Activated naive CD4-positive, alpha-beta T cell (primary cell): ENCODE measurements at regions not wholly inside any gene's neighbourhood (a gene's known extent, or its start where the extent isn't known, plus 50 kb on each side); places are given as distances from the start of the nearest gene placed in this dataset.
"Not testable (repeated sequence)": the region's sequence is repeated elsewhere in the genome, so short reads cannot be mapped to it uniquely, and the experiment has no call there.

Experiments
- DNase-seq, 4 experiments: peaks; one replicate each; lab custom pipeline; 2025; lab: John Stamatoyannopoulos, UW

- no peak for DNase-seq
Observed at GRCh38 chr1:157219600-157219999, 81.4 kb upstream of the ETV3 start.

DNA sequence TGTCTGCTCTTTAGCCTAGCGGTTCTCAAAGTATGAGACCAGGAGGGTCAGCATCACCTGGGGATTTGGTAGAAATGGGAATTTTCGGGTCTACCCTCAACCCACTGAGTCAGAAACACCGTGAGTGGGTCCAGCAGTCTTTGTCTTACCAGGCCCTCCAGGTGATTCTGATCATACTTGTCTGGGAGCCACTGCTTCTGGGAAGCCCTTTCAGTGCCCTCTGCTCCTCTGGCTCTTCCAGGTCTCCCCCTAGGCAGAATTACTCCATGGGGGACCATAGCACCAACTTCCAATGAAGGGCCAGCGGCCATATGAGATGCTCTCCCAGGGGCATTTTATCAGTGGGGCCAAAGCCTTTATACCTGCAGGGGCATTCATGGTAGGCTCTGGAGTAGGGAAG lies 81.0 kb upstream of the ETV3 start:
- no peak for DNase-seq

GRCh38 chr1:157218671-157219070 lies 80.5 kb upstream of the ETV3 start:
- no peak for DNase-seq

DNA sequence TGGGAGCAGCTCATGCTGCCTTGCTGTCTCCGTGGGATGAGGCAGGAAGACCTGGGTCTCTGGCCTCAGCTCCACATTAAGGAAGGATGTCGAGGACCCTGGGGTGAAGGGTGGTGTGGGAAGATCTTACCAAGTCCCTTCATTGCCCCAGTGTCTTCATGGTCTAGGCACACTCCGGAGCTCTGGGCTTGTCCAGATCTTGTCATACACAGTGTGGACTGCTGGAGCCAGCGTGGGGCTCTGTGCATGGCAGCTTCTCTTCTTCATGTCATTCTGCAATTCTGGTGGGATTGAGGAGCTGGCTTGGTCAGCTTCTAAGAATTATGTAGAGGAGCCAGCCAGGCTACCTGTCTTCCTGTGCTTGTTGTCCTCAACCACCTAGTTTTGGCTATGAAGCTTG lies 79.3 kb upstream of the ETV3 start:
- no peak for DNase-seq

- DNase-seq: no peak
Observed at GRCh38 chr1:157213836-157214235, 75.6 kb upstream of the ETV3 start.

DNA sequence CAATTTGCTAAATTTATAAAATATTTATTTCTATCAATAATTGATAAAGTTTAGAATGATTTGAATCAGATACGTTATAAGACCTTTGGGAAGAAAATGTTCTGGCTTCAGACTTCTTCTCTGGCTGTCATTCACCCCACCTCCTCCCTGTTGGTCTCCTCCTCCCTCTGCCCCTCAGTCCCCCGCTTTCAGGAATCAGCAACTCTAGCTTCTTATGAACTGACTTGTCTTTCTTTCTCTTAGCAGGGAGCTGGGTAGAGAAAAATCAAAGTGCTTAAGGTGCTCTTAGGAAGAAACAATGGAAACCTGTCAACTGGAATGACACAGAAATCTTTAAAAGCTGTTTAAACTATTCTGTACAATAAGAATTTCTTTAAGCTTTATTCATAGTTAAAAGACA lies 71.3 kb upstream of the ETV3 start:
- DNase-seq: no peak

- DNase-seq: not testable (repeated sequence)
Observed at GRCh38 chr1:157205982-157206381, 67.8 kb upstream of the ETV3 start.

DNA sequence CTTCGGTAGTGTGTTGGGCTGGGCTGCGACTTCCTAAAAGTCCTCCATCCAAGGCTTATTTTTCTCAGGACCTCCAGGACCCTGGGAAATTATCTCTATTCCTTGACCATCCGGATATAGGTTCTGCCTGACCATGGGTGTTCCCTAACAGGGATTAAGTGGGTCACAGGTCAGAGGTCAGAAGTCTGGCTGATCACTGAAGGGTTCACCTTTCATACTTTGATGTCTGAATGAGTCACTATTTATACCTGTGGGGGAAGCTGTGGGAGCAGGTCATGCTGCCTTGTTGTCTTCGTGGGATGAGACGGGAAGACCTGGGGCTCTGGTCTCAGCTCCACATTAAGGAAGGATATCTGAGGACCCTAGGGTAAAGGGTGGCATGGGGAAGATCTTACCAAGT lies 65.0 kb upstream of the ETV3 start:
- no peak for DNase-seq

GRCh38 chr1:157202331-157202730 lies 64.1 kb upstream of the ETV3 start:
- no peak for DNase-seq

DNA sequence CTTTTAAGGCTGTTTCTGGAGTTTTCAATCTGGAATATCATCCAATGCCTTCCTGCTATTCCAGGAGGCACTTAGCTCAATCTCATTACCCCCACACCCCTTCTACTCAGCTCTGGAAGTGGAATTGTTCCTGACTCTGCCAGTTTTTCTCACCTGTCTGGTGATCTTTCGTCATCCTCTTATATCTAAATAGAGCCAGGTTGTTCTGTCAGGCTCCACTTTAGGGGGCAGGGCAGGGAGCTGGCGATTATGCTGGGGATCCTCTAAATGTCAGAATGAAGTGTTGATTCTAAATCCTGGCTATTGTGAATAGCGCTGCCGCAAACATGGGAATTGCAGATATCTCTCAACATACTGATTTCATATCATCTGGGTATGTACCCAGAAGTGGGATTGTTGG lies 63.6 kb upstream of the ETV3 start:
- DNase-seq: no peak

DNA sequence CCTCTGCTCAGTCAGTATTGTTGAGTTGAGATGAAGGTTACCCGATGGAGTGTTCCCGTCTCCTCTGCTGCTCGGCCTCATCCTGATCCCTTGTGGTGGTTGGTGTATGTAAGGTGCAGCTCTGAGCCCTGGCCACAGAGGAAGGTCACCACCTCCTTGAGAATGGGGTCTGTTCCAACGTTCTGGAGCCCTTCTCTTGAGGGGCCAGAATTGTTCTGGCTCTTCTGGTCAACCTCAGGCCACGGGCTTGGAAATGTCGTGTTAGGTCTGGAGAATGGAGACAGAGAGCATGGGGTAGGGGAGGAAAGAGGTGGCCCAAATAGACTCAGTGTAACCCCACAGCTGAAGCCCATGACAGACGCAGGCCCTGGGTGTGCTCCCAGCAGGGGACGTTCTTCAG lies 62.3 kb upstream of the ETV3 start:
- DNase-seq: no peak

DNA sequence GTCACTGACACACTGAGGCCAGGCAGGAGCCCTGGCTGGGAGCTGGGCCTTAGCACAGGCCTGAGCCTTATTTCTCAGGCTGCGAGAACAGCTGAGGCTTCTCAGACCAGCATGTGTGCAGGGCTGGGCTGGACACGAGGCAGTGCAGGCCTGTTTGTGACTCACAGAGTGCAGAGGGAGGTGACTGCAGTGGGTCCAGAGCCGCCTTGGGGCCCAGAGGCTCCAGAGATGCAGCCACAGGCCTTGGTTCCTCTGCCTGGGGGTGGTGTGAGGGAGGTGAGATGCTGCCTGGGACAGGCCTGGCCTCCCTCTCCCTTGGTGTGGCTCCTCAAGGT lies 61.2 kb upstream of the ETV3 start:
- no peak for DNase-seq

DNA sequence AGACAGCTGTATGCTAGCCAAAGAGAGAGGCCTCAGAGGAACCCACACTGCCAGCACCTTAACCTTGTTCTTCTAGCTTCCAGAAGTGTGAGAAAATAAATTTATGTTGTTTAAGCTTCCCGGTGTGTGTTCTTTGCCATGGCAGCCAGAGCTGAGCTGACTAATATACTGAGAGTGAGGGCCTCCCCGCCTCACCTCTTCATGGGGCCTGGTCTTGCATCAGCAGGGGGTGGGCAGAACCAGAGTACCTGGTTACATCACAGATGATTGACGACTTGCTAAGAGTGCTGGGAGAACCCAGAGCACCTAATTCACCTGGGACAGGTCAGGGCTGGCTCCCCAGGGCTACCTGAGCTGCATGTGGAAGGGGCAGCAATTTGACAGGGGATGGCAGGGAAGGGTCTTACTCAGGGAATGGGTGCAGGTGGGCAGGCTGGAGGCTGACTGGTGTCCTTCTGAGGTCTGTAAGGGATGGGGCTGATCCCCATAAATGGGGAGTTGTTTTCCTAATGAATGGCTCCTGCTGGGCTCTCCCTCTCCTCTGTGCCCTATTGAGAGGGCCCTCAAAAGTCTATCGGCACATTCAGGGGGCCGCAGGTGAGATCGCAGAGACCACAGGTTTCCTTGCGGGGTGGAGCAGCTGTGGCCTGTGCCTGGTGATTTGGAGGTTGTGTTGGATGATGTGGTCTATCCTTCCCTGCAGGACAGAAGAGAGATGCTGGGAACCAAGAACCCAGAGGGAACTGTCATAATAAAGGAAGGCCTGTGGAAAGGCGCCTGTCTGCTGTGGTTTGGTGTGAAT lies 60.6 kb upstream of the ETV3 start:
- no peak for DNase-seq

GRCh38 chr1:157197906-157198435 lies 59.8 kb upstream of the ETV3 start:
- DNase-seq: no peak

DNA sequence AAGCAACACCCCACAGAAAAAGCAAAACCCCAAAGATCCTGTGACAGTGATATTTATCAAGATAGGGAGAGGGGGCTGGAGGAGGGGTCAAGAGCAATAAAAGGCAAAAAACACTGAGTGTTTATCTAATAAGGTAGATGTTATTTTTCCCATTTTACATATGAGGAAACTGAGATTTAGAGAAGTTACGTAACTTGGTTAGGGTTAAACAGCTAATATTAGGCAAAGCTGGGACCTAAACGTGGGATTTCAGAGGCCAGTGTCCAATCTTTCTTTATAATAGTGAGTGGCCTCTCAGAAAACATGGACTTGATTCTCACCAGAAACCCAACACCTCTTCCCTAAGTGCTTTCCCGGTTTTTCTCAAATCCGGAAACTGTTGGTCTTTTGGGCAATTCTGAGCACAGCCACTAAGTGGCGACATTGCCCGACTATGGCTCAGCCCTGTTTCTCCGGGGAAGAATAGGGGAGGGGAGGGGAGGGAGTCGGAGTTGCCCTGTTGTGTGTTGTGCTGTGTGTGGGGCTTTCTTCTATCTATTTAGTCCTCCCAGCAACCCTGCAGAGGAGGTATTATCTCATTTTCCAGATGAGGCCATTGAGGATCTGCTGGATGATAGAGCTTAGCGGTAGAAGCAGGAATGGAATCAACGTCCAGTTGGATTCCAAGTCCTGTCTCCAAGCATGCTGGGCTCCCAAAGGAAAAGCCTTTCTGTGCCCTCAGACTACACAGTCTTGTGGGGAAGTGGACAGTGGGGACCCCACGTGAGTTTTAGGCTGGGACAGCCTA lies 58.7 kb upstream of the ETV3 start:
- not testable (repeated sequence) for DNase-seq

DNA sequence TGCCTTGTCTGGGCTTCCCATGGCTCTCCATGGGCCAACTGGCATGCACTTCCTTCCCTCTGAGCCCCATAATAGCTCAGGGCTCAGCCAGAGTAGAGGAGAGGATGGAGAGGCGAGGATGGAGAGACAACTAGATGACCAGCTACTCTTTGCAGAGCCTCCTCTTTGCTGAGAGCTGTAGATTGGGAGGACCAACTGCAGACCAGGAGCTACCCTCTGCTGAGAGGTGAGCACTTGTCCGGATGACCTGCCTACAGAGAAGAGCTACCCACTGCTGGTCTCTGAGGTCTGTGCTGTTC lies 58.0 kb upstream of the ETV3 start:
- no peak for DNase-seq

GRCh38 chr1:157195521-157196244 lies 57.5 kb upstream of the ETV3 start:
- no peak for DNase-seq

DNA sequence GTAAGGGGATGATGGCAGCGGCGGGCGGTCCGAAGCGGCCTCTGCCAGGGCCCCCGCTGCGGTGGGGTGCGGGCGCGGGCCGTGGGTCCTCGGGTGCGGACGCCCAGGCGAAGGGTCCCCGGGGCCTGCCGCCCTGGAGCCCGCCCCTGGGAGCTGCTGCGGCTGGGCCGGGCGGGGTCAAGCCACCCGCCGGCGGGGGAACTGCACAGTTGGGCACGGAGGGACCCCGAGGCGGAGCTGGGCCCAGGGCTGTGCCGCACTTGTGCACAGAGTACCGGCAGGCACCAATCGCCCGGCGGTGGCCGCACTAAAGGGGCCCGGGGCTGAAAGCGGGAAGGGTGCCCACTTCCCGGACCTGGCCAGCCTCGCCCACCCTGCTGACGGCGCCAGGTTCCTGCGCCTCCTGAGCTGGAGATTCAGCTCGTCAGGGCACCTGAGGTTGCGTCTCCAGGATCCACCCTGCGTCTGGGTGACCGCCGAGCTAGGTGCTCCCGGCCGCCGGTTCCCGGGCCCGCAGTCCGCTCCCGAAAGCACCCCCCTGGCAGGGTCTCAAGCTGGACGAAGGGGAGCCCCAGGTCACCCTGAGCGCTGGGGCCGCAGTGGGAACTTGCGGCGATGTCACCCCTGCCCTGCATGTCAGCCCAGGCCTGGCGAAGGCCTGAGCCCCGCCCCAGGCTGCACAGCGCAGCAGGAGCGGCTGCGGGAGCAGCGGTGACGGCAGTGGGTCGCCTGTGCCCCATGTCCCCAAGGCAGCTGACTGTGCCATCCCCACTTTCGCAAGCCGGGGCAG lies 56.7 kb upstream of the ETV3 start:
- no peak for DNase-seq

- peak in 3 of 4 experiments; percentile 21 to 23 (median 23) for DNase-seq
Observed at GRCh38 chr1:157193702-157194391, 55.7 kb upstream of the ETV3 start.

- DNase-seq: no peak
Observed at GRCh38 chr1:157193219-157193618, 55.0 kb upstream of the ETV3 start.
